ENCODE measurements at regions not wholly inside any gene's neighbourhood (a gene's known extent, or its start where the extent isn't known, plus 50 kb on each side); places are given as distances from the start of the nearest gene placed in this dataset.
"Not testable (repeated sequence)": the region's sequence is repeated elsewhere in the genome, so short reads cannot be mapped to it uniquely, and the experiment has no call there.

GRCh38 chr3:43236008-43236407 is 50.3 kb upstream of the SNRK start:
- no peak for DNase-seq

GRCh38 chr3:43233062-43233461 is 53.3 kb upstream of the SNRK start:
- DNase-seq, result no peak

DNA sequence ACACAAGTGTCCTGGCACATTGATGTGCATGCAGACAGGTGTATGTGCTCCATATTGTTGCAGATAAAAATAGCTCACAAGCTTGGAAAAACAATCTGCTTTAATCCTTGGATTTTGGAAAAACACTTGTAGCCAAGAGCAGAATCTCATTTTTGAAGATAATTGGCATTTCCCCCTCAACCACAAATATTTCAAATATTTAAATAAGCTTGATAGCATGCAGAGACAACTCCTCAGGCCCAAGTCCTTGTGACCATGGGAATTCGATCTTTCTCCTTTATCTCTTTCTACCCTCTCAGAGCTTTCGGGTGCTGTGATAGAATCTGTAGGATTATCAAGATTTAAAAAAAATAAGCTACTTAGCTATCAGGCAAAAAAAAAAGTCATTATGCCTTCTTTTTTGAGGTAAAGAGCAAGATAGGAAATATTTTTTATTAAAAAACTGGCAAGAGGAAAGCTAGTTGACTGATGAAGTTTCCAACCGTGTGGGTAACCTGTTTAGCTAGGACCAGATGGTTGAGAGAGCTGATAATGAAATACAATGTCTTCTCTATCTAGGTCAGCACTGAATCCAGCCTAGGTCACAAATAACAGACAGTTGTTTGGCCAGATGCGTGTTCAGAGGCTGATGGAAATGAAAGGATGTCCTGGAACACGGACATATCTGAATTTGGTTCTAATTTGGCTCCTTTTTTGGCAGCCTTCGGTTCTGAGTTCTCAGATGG is 54.9 kb upstream of the SNRK start:
- DNase-seq, result no peak

- DNase-seq, result not testable (repeated sequence)
These were observed 56.5 kb upstream of the SNRK start for GRCh38 chr3:43229865-43230264.

DNA sequence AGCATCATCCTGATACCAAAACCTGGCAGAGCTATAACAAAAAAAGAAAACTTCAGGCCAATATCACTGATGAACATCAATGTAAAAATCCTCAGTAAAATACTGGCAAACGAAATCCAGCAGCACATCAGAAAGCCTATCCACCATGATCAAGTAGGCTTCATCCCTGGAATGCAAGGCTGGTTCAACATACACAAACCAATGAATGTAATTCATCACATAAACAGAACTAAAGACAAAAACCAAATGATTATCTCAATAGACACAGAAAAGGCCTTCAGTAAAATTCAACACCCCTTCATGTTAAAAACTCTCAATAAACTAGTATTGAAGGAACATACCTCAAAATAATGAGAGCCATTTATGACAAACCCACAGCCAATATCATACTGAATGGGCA is 58.7 kb upstream of the SNRK start:
- DNase-seq, result not testable (repeated sequence)

GRCh38 chr3:43224405-43225073 is 61.8 kb upstream of the SNRK start:
- no peak for DNase-seq

- no peak for DNase-seq
These were observed 62.5 kb upstream of the SNRK start for GRCh38 chr3:43223670-43224364.

DNA sequence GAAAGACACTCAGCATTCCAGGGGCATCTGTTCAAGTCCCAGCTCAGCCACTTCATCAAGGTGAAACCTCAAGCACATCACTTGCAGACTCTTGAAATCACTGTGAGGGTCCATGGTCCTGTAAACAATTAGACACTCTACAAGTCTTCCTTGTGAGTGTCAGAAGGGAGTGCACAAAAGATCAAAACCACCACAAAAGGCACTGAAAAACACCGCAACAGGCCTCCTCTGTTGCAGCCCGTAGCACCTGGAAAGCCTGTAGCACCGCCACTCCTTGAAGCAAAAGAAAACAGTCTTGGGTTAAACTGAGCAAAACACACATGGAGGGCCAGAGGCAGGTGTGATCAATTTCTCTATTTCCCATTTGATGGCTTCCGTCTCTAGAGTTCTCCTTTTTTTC is 63.8 kb upstream of the SNRK start:
- DNase-seq, result no peak

DNA sequence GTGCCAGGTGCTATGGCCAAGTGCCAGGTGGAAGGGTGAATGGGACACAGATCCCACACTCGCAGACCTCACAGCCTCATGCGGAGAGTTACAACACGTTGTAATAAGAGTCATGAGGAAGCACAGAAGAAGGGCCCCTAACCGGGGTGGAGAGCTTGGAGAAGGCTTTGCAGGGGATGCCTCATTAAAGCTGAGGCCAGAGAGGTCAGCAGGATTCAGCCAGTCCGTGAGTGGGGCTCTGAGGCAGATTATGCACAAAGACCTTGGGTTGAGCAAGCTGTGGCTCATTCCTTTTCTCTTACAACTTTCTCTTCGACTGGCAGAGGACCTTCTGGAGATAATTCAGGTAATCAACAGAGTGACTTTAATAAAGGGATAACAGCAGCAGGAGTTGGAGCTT is 65.3 kb upstream of the SNRK start:
- no peak for DNase-seq

DNA sequence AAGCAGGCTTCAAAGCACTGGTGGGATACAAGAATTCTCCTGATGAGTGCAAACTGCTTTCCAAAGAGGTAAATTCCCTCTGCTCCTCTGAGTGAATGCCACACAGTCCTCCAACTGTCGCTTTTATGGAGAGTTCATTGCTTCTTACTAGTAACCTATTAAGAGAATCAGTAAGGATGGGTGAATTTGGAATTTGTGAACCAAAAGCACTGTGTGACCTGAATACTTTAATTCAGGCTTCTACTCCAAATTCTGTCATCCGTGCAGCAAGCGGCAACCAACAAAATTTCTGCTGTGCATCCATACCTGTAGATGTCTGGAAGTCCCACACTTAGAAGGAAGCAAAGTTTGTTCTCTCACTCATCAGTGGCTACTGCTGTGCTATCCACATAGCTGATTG is 66.7 kb upstream of the SNRK start:
- DNase-seq, result no peak

GRCh38 chr3:43218921-43219320 is 67.4 kb upstream of the SNRK start:
- no peak for DNase-seq

- no peak for DNase-seq
These were observed 68.2 kb upstream of the SNRK start for GRCh38 chr3:43218156-43218555.

DNA sequence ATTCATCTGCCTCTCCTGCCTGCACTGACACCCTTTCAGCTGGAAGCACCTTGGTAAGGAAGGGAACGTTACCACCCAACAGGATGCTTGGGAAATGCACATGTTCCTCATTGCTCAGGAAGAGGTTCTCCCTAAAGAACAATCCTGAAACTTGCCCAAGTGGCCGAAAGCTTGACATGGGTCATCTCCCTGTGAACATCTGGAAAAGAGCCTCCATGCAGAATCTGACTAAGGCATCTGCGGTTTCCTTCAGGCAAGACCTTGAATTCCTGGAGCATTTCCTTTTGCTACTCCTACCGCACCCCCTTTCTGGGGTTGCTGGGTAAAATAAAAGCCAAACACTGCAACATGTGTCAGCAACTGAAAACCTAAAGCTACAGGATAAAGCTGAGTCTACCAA is 68.7 kb upstream of the SNRK start:
- DNase-seq, result no peak

GRCh38 chr3:43217206-43217605 is 69.1 kb upstream of the SNRK start:
- no peak for DNase-seq

- DNase-seq, result no peak
These were observed 70.6 kb upstream of the SNRK start for GRCh38 chr3:43215663-43216275.

GRCh38 chr3:43215138-43215537 is 71.2 kb upstream of the SNRK start:
- DNase-seq, result no peak

GRCh38 chr3:43214616-43215015 is 71.7 kb upstream of the SNRK start:
- peak; percentile 1 for DNase-seq

DNA sequence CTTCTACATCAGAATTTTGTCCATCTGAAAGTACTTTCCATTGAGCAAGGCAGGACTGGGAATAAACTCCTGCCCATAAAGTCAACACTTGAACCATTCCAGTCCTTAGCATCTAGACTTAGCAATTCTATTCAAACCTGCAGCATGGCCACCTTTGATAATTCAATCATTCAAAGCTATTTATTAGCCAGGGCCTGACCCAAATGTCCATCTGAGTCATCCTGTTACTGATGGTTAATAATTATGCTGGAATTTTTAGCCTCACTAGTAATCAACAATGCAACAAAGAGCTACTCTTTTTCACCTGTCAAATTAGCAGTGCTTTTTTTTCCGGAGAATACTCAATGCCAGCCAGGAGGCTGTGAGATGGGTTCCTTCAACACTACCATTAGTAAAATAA is 72.7 kb upstream of the SNRK start:
- DNase-seq, result no peak

GRCh38 chr3:43212914-43213611 is 73.3 kb upstream of the SNRK start:
- DNase-seq, result no peak

DNA sequence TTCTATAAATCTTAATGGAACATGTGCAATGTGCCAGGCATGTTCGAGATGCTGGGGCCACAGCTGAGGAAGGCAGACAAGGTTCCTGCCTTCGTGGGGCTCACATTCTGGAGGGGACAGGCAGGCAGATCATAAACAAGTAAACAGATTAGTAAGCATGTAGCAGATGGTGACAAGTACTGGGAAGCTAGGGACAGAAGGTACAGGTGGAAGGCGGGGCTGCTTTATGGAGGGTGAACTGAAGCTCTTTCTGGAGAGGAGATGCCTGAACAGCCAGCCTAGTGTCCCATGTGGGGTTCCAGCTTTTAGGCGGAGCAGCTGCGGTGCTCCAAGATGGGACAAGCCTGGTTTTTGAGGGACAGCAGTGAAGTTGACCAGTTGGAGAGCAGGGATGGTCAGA is 74.7 kb upstream of the SNRK start:
- DNase-seq, result no peak

GRCh38 chr3:43210049-43211027 is 76.0 kb upstream of the SNRK start:
- no peak for DNase-seq

DNA sequence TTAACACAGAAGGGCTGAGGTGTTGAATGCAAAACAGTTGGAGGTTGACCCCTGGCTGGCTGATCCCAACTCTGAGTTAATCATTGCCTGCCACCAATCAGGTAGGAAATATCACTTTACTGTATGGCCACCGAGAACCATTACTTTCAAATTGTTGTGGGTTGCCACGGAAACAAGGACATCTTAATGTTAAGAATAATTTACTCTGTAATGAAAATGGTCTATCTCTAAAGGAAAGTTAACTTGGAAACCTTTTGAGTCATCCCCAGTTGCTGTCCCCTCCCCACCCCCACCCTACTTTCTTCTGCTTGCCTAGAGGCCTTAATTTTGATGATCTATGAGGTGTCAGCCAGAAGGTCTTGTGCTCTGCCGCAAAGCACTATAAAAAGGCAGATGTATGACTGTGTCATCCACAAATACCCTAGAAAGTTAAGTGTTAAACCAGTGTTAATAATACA is 78.7 kb upstream of the SNRK start:
- no peak for DNase-seq

Data from DMS53 (cell line).